ENCODE measurements at regions not wholly inside any gene's neighbourhood (a gene's known extent, or its start where the extent isn't known, plus 50 kb on each side); places are given as distances from the start of the nearest gene placed in this dataset.

GRCh38 chr3:30518872-30519271, 87.5 kb upstream of the TGFBR2 start:
- no peaks in the 10 kb centered on the region for H3K4me1 Mint-ChIP-seq
- H3K4me3 Mint-ChIP-seq = no peak overlapping the region
- CTCF ChIA-PET (ENCODE audit: partially characterized antibody) = interaction anchor here (1.1 kb wide), 1 partner anchor 174 kb away, joined by 4 read pairs; no protein-coding TSS in a partner anchor
- no peaks in the 10 kb centered on the region for H3K4me1 ChIP-seq (ENCODE audit: insufficient read depth, low read length)
- no peak for DNase-seq
- H3K9me3 ChIP-seq (ENCODE audit: control insufficient read depth in 1 of 2, low read length in 2 of 2) = no peaks in the 10 kb centered on the region
- H3K27me3 Mint-ChIP-seq = no peaks in the 10 kb centered on the region
- H3K27ac Mint-ChIP-seq = no peak overlapping the region
- no peaks in the 10 kb centered on the region for H3K36me3 ChIP-seq (ENCODE audit: insufficient read depth, low read length)
- peaks cover 0 to 1% (median 0%) of the 10 kb centered on the region in 8 donors for H3K9me3 Mint-ChIP-seq
- POLR2A ChIA-PET (ENCODE audit: partially characterized antibody) = interaction anchor here (0.6 kb wide), 1 partner anchor 87 kb away, joined by 3 read pairs; the partner anchor contains the start of gene TGFBR2
- no peak overlapping the region for H3K27ac ChIP-seq (ENCODE audit: low read depth, low read length)
- H3K27me3 ChIP-seq (ENCODE audit: insufficient read depth, low read length) = no peaks in the 10 kb centered on the region
- H3K36me3 Mint-ChIP-seq = no peaks in the 10 kb centered on the region
- H3K4me3 ChIP-seq (ENCODE audit: low read length in 2 of 2) = no peak overlapping the region
- intact Hi-C loops (cut with micrococcal nuclease) = no loop called here

- Mint-ChIP-seq H3K27ac (no peak overlapping the region), H3K4me3 (no peak overlapping the region), H3K9me3 (peaks cover 0 to 1% (median 0%) of the 10 kb centered on the region in 8 donors), H3K27me3 (no peaks in the 10 kb centered on the region), H3K36me3 (no peaks in the 10 kb centered on the region), H3K4me1 (peaks cover 2 to 10% (median 4%) of the 10 kb centered on the region in 4 donors)
- no peak overlapping the region for H3K4me3 ChIP-seq (ENCODE audit: low read length in 2 of 2)
- H3K27me3 ChIP-seq (ENCODE audit: insufficient read depth, low read length) = no peaks in the 10 kb centered on the region
- no peaks in the 10 kb centered on the region for H3K36me3 ChIP-seq (ENCODE audit: insufficient read depth, low read length)
- no peak overlapping the region for H3K27ac ChIP-seq (ENCODE audit: low read depth, low read length)
- no peak for DNase-seq
- POLR2A ChIA-PET (ENCODE audit: partially characterized antibody) = no interaction called here
- CTCF ChIA-PET (ENCODE audit: partially characterized antibody) = no interaction called here
- intact Hi-C loops (cut with micrococcal nuclease) = no loop called here
- no peaks in the 10 kb centered on the region for H3K9me3 ChIP-seq (ENCODE audit: control insufficient read depth in 1 of 2, low read length in 2 of 2)
- no peaks in the 10 kb centered on the region for H3K4me1 ChIP-seq (ENCODE audit: insufficient read depth, low read length)
Measured at GRCh38 chr3:30520699-30521098, 85.7 kb upstream of the TGFBR2 start.

GRCh38 chr3:30521156-30521715, 85.2 kb upstream of the TGFBR2 start:
- Mint-ChIP-seq H3K4me1 (peaks cover 2 to 10% (median 4%) of the 10 kb centered on the region in 4 donors), H3K36me3 (no peaks in the 10 kb centered on the region), H3K4me3 (no peak overlapping the region), H3K9me3 (peaks cover 0 to 2% (median 0%) of the 10 kb centered on the region in 8 donors), H3K27me3 (no peaks in the 10 kb centered on the region), H3K27ac (no peak overlapping the region)
- POLR2A ChIA-PET (ENCODE audit: partially characterized antibody) = no interaction called here
- H3K36me3 ChIP-seq (ENCODE audit: insufficient read depth, low read length) = no peaks in the 10 kb centered on the region
- no peaks in the 10 kb centered on the region for H3K9me3 ChIP-seq (ENCODE audit: control insufficient read depth in 1 of 2, low read length in 2 of 2)
- no peak overlapping the region for H3K27ac ChIP-seq (ENCODE audit: low read depth, low read length)
- DNase-seq = no peak
- no peaks in the 10 kb centered on the region for H3K27me3 ChIP-seq (ENCODE audit: insufficient read depth, low read length)
- no peak overlapping the region for H3K4me3 ChIP-seq (ENCODE audit: low read length in 2 of 2)
- intact Hi-C loops (cut with micrococcal nuclease) = no loop called here
- no peaks in the 10 kb centered on the region for H3K4me1 ChIP-seq (ENCODE audit: insufficient read depth, low read length)
- CTCF ChIA-PET (ENCODE audit: partially characterized antibody) = no interaction called here

GRCh38 chr3:30522476-30522875, 83.9 kb upstream of the TGFBR2 start:
- Mint-ChIP-seq H3K27me3 (no peaks in the 10 kb centered on the region), H3K4me1 (peaks cover 2 to 10% (median 4%) of the 10 kb centered on the region in 4 donors), H3K4me3 (no peak overlapping the region), H3K36me3 (no peaks in the 10 kb centered on the region), H3K27ac (no peak overlapping the region), H3K9me3 (peaks cover 0 to 2% (median 0%) of the 10 kb centered on the region in 8 donors)
- Histone ChIP-seq H3K36me3 (ENCODE audit: insufficient read depth, low read length) (no peaks in the 10 kb centered on the region), H3K27me3 (ENCODE audit: insufficient read depth, low read length) (no peaks in the 10 kb centered on the region), H3K27ac (ENCODE audit: low read depth, low read length) (no peak overlapping the region), H3K4me1 (ENCODE audit: insufficient read depth, low read length) (no peaks in the 10 kb centered on the region), H3K9me3 (ENCODE audit: control insufficient read depth in 1 of 2, low read length in 2 of 2) (no peaks in the 10 kb centered on the region), H3K4me3 (ENCODE audit: low read length in 2 of 2) (no peak overlapping the region)
- intact Hi-C loops (cut with micrococcal nuclease) = no loop called here
- CTCF ChIA-PET (ENCODE audit: partially characterized antibody) = no interaction called here
- DNase-seq = no peak
- POLR2A ChIA-PET (ENCODE audit: partially characterized antibody) = no interaction called here

GRCh38 chr3:30523366-30523765, 83.0 kb upstream of the TGFBR2 start:
- no peak for DNase-seq
- Mint-ChIP-seq H3K4me1 (peaks cover 2 to 10% (median 4%) of the 10 kb centered on the region in 4 donors), H3K9me3 (peaks cover 0 to 2% (median 0%) of the 10 kb centered on the region in 8 donors), H3K27me3 (no peaks in the 10 kb centered on the region), H3K27ac (no peak overlapping the region), H3K4me3 (no peak overlapping the region), H3K36me3 (no peaks in the 10 kb centered on the region)
- intact Hi-C loops (cut with micrococcal nuclease) = no loop called here
- no peaks in the 10 kb centered on the region for H3K27me3 ChIP-seq (ENCODE audit: insufficient read depth, low read length)
- H3K4me1 ChIP-seq (ENCODE audit: insufficient read depth, low read length) = no peaks in the 10 kb centered on the region
- no peaks in the 10 kb centered on the region for H3K9me3 ChIP-seq (ENCODE audit: control insufficient read depth in 1 of 2, low read length in 2 of 2)
- CTCF ChIA-PET (ENCODE audit: partially characterized antibody) = no interaction called here
- H3K4me3 ChIP-seq (ENCODE audit: low read length in 2 of 2) = no peak overlapping the region
- no peak overlapping the region for H3K27ac ChIP-seq (ENCODE audit: low read depth, low read length)
- no peaks in the 10 kb centered on the region for H3K36me3 ChIP-seq (ENCODE audit: insufficient read depth, low read length)
- POLR2A ChIA-PET (ENCODE audit: partially characterized antibody) = no interaction called here

- Mint-ChIP-seq H3K27me3 (no peaks in the 10 kb centered on the region), H3K4me1 (peaks cover 2 to 10% (median 4%) of the 10 kb centered on the region in 4 donors), H3K4me3 (peak overlapping the region in 1 of 8 donors; percentile 21), H3K27ac (peak overlapping the region in 1 of 7 donors; percentile 1), H3K9me3 (peaks cover 0 to 2% (median 0%) of the 10 kb centered on the region in 8 donors), H3K36me3 (no peaks in the 10 kb centered on the region)
- intact Hi-C loops (cut with micrococcal nuclease) = no loop called here
- no peak for DNase-seq
- H3K9me3 ChIP-seq (ENCODE audit: control insufficient read depth in 1 of 2, low read length in 2 of 2) = no peaks in the 10 kb centered on the region
- H3K4me1 ChIP-seq (ENCODE audit: insufficient read depth, low read length) = no peaks in the 10 kb centered on the region
- H3K4me3 ChIP-seq (ENCODE audit: low read length in 2 of 2) = no peak overlapping the region
- H3K36me3 ChIP-seq (ENCODE audit: insufficient read depth, low read length) = no peaks in the 10 kb centered on the region
- H3K27ac ChIP-seq (ENCODE audit: low read depth, low read length) = no peak overlapping the region
- POLR2A ChIA-PET (ENCODE audit: partially characterized antibody) = no interaction called here
- no peaks in the 10 kb centered on the region for H3K27me3 ChIP-seq (ENCODE audit: insufficient read depth, low read length)
- CTCF ChIA-PET (ENCODE audit: partially characterized antibody) = no interaction called here
Measured at GRCh38 chr3:30524357-30525040, 81.9 kb upstream of the TGFBR2 start.

- intact Hi-C loops (cut with micrococcal nuclease) = no loop called here
- H3K4me3 Mint-ChIP-seq = no peak overlapping the region
- ChIA-PET CTCF (ENCODE audit: partially characterized antibody) (interaction anchor here (1.1 kb wide), 1 partner anchor 327 kb away, joined by 4 read pairs; no protein-coding TSS in a partner anchor), POLR2A (ENCODE audit: partially characterized antibody) (no interaction called here)
- no peaks in the 10 kb centered on the region for H3K36me3 ChIP-seq (ENCODE audit: insufficient read depth, low read length)
- no peak overlapping the region for H3K27ac Mint-ChIP-seq
- H3K27me3 ChIP-seq (ENCODE audit: insufficient read depth, low read length) = no peaks in the 10 kb centered on the region
- H3K4me3 ChIP-seq (ENCODE audit: low read length in 2 of 2) = no peak overlapping the region
- no peaks in the 10 kb centered on the region for H3K4me1 ChIP-seq (ENCODE audit: insufficient read depth, low read length)
- H3K27me3 Mint-ChIP-seq = no peaks in the 10 kb centered on the region
- H3K36me3 Mint-ChIP-seq = no peaks in the 10 kb centered on the region
- no peaks in the 10 kb centered on the region for H3K9me3 ChIP-seq (ENCODE audit: control insufficient read depth in 1 of 2, low read length in 2 of 2)
- peaks cover 0 to 2% (median 0%) of the 10 kb centered on the region in 8 donors for H3K9me3 Mint-ChIP-seq
- no peak for DNase-seq
- no peak overlapping the region for H3K27ac ChIP-seq (ENCODE audit: low read depth, low read length)
- peaks cover 2 to 10% (median 4%) of the 10 kb centered on the region in 4 donors for H3K4me1 Mint-ChIP-seq
Measured at GRCh38 chr3:30526031-30526430, 80.4 kb upstream of the TGFBR2 start.
